Keratinocyte (primary cell): ENCODE measurements at regions not wholly inside any gene's neighbourhood (a gene's known extent, or its start where the extent isn't known, plus 50 kb on each side); places are given as distances from the start of the nearest gene placed in this dataset.

ENCODE experiments used
- DNase-seq: peaks from one replicate; pipeline ENCODE4 v3.0.0-alpha.2; 2011; ENCODE audit warnings: low read depth, missing footprints, low spot score
- FAIRE-seq: peaks from 2 replicates; lab custom pipeline; 2011; peaks lifted over from hg19 to GRCh38; lab: Jason Lieb, UNC
- H2AFZ ChIP-seq: 2 replicates; pipeline ENCODE4 v1.6.0; 2012; ENCODE audit warnings: low read length, control low read depth, inconsistent platforms; ENCODE audit not compliant: control insufficient read depth
- H3K27ac ChIP-seq: 2 replicates; pipeline ENCODE4 v1.5.1; 2011; ENCODE audit warnings: low read length; ENCODE audit not compliant: control insufficient read depth, insufficient read depth
- H3K27me3 ChIP-seq: 3 replicates; pipeline ENCODE4 v1.6.0; 2011; ENCODE audit warnings: low read length; ENCODE audit not compliant: control insufficient read depth, insufficient read depth; ENCODE audit errors: extremely low read depth
- H3K36me3 ChIP-seq, 2 experiments: 2 replicates in 1 of 2; 3 replicates in 1 of 2; pipeline ENCODE4 v1.5.1; 2011; ENCODE audit warnings: low read length in 2 of 2, mild to moderate bottlenecking in 1 of 2; ENCODE audit not compliant: control insufficient read depth in 2 of 2, insufficient read depth in 2 of 2; ENCODE audit errors: extremely low read depth in 1 of 2
- H3K4me1 ChIP-seq: 3 replicates; pipeline ENCODE4 v1.5.1; 2011; ENCODE audit warnings: low read length; ENCODE audit not compliant: control insufficient read depth, insufficient read depth; ENCODE audit errors: extremely low read depth
- H3K4me2 ChIP-seq: 3 replicates; pipeline ENCODE4 v1.6.0; 2011; ENCODE audit warnings: low read depth, low read length; ENCODE audit not compliant: control insufficient read depth, insufficient read depth; ENCODE audit errors: extremely low read depth
- H3K4me3 ChIP-seq, 3 experiments: fragments of 200-600 bp in 1 of 3; sonication (generic) in 1 of 3; 2 replicates in 2 of 3; 3 replicates in 1 of 3; pipeline ENCODE4 v1.5.1; 2011 to 2016; ENCODE audit warnings: low read length in 3 of 3, mild to moderate bottlenecking in 3 of 3, control low read depth in 2 of 3, inconsistent platforms in 1 of 3, low read depth in 1 of 3, mixed read lengths in 1 of 3, mixed run types in 1 of 3, moderate library complexity in 1 of 3; ENCODE audit not compliant: control insufficient read depth in 2 of 3, insufficient read depth in 2 of 3; ENCODE audit errors: extremely low read depth in 1 of 3
- H3K79me2 ChIP-seq: 2 replicates; pipeline ENCODE4 v1.6.0; 2012; ENCODE audit warnings: low read length; ENCODE audit not compliant: control insufficient read depth, insufficient read depth
- H3K9ac ChIP-seq: 3 replicates; pipeline ENCODE4 v1.6.0; 2011; ENCODE audit warnings: low read length; ENCODE audit not compliant: control insufficient read depth, insufficient read depth; ENCODE audit errors: extremely low read depth
- H3K9me1 ChIP-seq: 3 replicates; pipeline ENCODE4 v1.6.0; 2011; ENCODE audit warnings: low read length; ENCODE audit not compliant: control insufficient read depth, insufficient read depth; ENCODE audit errors: extremely low read depth
- H3K9me3 ChIP-seq: 2 replicates; pipeline ENCODE4 v1.5.1; 2012; ENCODE audit warnings: low read depth, low read length; ENCODE audit not compliant: control insufficient read depth
- H4K20me1 ChIP-seq: 3 replicates; pipeline ENCODE4 v1.6.0; 2011; ENCODE audit warnings: low read length; ENCODE audit not compliant: control insufficient read depth, insufficient read depth; ENCODE audit errors: extremely low read depth
- CTCF ChIP-seq, 3 experiments: IDR thresholded peaks in 1 of 3; conservative IDR thresholded peaks in 1 of 3; optimal IDR thresholded peaks in 1 of 3; 2 replicates in 2 of 3; 3 replicates in 1 of 3; pipeline versions ENCODE3 to v1.5.1; 2011; ENCODE audit warnings: low read length in 3 of 3, mild to moderate bottlenecking in 3 of 3, moderate library complexity in 2 of 3, control low read depth in 1 of 3, inconsistent platforms in 1 of 3; ENCODE audit not compliant: insufficient read depth in 2 of 3; ENCODE audit errors: extremely low read depth in 1 of 3
- EZH2 ChIP-seq: IDR thresholded peaks from one replicate; pipeline ENCODE4 v1.6.1; 2012; ENCODE audit warnings: inconsistent platforms, mild to moderate bottlenecking, low read length, moderate library complexity
- dilution Hi-C: fragments of 300-500 bp; cut with MboI; formaldehyde crosslinking; loops from one replicate; pipeline ENCODE4 v1.7.0; 2020; ENCODE audit warnings: low sequenced_read_pairs; ENCODE audit not compliant: extremely low pct_ligation_motif_present

- Histone ChIP-seq H3K4me1 (no peaks in the 10 kb centered on the region), H3K27ac (no peak overlapping the region), H3K36me3 (no peaks in the 10 kb centered on the region), H4K20me1 (no peaks in the 10 kb centered on the region), H3K9me1 (no peaks in the 10 kb centered on the region), H3K27me3 (no peaks in the 10 kb centered on the region), H3K9me3 (no peaks in the 10 kb centered on the region), H2AFZ (no peak overlapping the region), H3K9ac (no peak overlapping the region), H3K4me2 (no peak overlapping the region), H3K79me2 (no peaks in the 10 kb centered on the region), H3K4me3 (no peak overlapping the region)
- no peak for TF ChIP-seq EZH2
- no peak for TF ChIP-seq CTCF (optimal IDR thresholded peaks at IDR 0.05 in 1 of 3, IDR thresholded peaks at IDR 0.05 in 1 of 3, conservative IDR thresholded peaks at IDR 0.05 in 1 of 3; ENCODE audit: extremely low read depth in 1 of 3, insufficient read depth in 2 of 3, low read length in 3 of 3)
- FAIRE-seq = no peak
- DNase-seq = no peak
- dilution Hi-C loops = no loop called here
Measured at GRCh38 chr5:92963800-92964199, 617.2 kb downstream of the NR2F1-AS1 start.

- Histone ChIP-seq H3K79me2 (no peaks in the 10 kb centered on the region), H3K4me2 (no peak overlapping the region), H3K4me3 (no peak overlapping the region), H3K9me3 (no peaks in the 10 kb centered on the region), H3K36me3 (no peaks in the 10 kb centered on the region), H3K4me1 (no peaks in the 10 kb centered on the region), H3K9me1 (no peaks in the 10 kb centered on the region), H3K27me3 (no peaks in the 10 kb centered on the region), H3K9ac (no peak overlapping the region), H4K20me1 (no peaks in the 10 kb centered on the region), H3K27ac (no peak overlapping the region), H2AFZ (no peak overlapping the region)
- DNase-seq (no peak), FAIRE-seq (no peak)
- TF ChIP-seq EZH2 = no peak
- TF ChIP-seq CTCF (optimal IDR thresholded peaks at IDR 0.05 in 1 of 3, IDR thresholded peaks at IDR 0.05 in 1 of 3, conservative IDR thresholded peaks at IDR 0.05 in 1 of 3; ENCODE audit: extremely low read depth in 1 of 3, insufficient read depth in 2 of 3, low read length in 3 of 3) = no peak
- dilution Hi-C loops = no loop called here
Measured at GRCh38 chr5:92962752-92963151, 618.3 kb downstream of the NR2F1-AS1 start.
